Activated naive CD4-positive, alpha-beta T cell treated with Interleukin-2 at 50 U/mL for 16 hours (primary cell): ENCODE measurements at regions not wholly inside any gene's neighbourhood (a gene's known extent, or its start where the extent isn't known, plus 50 kb on each side); places are given as distances from the start of the nearest gene placed in this dataset.

Experiments used
- DNase-seq: peaks from one replicate; pipeline ENCODE4 v3.0.0-alpha.2; 2020

DNA sequence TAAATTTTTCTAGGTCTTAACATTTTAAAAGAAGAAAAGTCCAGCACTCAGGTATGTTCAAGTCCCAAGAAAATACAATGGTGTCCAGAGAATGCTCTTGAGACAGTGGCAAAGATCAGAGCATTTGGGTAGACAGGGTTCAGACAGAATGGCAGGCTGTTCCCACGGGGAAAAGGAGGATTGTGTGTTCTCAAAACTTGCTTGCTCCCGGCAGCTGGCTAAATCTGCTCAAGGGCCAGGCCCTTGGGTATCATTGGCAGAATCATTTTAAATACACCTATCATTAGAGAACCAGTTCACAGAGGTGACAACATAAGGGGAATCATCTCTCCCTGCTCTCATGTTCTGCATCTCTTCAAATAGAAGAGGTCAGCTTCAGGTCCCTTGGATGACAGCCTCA lies 456.3 kb downstream of the DTHD1 start:
- DNase-seq = no peak

- DNase-seq = no peak
Measured at GRCh38 chr4:36740796-36741310, 459.4 kb downstream of the DTHD1 start.

DNA sequence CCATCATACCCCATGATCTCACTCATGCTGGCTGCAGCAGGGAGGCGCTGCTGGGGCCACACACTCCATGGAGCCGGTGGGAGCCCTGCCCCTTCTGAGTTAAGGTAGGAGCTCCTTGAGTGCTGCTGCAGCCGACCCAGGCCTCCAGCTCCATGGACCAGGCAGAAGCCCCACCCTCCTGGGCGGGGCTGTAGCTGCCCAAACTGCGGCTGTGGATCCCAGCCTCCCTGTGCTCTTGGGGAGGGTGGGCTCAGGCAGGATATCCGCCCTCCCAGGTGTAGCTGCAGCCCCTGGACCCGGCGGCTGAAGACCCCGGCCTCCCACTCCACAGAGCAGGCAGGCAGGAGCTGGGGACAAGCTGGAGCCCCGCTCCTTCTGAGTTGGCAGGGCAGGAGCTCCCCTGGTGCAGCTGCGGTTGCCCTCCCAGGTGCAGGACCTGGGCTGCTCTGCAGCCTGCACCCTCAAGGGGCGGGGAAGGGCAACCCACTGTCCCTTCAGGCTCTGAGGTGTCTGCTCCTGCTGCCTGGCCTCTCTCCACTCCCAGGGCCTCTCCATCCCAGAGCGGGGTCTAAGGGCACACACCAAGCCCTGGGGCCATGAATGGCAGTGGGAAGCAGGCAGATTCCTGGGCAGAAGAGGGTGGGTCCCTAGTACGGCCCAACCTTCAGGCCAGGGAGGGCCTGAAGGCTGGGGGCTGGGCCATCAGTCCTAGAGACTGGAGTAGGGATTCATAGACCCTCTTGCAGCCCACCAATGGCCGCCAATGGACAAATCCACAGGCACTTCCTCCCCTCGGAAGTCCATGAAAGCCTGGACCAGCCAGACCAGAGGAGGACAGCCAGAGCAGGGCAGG lies 466.1 kb downstream of the DTHD1 start:
- no peak for DNase-seq

DNA sequence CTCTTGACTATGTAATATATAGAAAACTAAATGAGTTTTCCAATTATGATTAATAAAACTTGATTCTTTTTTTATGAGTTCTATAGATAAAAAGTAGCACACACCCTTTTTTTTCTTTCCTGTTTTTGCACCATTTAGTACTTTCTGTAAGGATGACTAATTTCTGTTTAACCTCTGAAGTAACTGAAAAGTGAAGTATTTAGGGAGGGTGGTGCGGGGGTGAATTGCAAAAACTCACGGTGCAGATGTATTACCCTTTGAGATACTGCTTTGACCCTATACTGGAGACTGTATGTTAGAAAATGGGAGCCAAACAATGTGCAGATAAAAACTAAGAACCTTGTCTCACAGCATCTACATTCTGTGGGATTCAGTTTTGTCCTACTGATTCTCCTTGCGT lies 471.6 kb downstream of the DTHD1 start:
- DNase-seq = no peak

DNA sequence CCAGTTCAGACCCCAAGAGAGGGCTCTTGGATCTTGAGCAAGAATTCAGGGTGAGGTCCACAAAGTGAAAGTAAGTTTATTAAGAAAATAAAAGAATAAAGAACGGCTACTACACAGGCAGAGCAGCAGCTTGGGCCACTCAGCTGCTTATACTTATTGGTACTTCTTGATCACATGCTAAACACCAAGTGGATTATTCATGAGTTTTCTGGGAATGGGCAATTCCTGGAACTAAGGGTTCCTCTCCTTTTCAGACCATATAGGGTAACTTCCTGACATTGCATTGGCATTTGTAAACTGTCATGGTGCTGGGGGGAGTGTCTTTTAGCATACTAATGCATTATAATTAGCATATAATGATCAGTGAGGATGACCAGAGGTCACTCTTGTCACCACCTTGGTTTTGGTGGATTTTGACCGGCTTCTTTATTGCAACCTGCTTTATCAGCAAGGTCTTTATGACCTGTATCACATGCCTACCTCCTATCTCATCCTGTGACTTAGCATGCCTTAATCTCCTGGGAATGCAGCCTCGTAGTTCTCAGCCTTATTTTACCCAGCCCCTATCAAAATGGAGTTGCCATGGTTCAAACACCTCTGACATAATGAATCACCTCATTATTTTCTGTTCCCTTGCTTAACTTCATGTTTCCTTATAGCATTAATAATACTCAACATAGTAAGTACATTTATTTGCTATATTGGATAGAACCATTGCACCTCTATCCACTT lies 476.3 kb downstream of the DTHD1 start:
- DNase-seq = no peak

DNA sequence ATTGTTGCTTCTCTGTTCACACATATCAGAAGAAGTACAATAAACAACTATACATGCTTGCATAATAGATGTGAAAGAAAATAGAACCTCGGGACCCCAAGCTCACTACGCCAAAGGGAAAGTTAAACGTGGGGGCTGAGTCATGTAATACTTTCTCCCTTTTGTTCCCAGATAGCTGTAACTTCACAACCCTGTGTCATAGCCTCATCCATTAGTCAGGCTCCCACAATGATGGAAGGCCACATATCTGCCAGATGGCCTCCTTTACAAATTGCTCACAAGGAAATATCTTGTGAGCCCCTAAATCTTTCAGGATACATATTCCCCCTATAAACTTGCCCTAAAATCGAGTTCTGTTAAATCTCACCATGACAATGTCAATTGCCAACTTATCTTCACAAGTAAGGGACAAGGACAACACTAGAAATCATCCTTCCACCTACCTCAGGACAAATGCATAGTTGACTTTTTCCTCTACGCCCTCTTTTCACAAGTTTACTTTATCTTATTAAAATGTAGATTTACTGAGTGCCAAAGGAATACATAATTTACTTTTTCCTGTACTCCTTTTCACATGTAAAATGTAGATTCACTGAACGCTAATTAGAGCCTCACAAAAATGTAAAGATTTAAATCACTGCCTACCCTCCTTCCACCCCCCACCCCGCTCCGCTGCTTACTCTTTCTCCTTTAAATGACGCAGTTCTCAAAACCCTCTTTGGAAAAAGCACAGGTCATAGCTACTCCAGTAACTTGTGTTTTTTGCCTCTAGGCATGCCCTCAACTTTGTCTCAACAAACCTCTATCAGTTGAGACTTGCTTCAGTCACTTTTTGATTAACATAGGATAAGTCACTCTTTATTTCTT lies 477.1 kb downstream of the DTHD1 start:
- no peak for DNase-seq

- DNase-seq = no peak
Measured at GRCh38 chr4:36761607-36762006, 480.2 kb downstream of the DTHD1 start.

DNA sequence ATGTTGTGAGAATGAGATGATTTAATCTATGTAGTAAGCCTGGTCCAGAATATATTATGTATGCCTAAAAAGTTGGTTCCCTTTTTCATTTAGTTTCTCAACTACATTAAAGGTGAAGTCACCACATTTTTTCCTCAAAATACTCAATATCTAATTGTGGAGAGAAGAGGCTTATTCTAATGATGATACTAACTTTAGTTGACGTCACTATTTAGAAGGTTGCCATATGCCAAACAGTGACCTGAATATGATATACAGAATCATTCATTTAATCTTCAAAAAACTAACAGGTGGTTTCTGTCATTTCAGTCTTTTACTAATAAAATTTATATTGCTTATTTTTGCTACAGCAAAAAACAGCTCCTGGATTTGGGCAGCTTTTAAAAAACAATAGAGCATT lies 480.7 kb upstream of the NWD2 start:
- DNase-seq = no peak

DNA sequence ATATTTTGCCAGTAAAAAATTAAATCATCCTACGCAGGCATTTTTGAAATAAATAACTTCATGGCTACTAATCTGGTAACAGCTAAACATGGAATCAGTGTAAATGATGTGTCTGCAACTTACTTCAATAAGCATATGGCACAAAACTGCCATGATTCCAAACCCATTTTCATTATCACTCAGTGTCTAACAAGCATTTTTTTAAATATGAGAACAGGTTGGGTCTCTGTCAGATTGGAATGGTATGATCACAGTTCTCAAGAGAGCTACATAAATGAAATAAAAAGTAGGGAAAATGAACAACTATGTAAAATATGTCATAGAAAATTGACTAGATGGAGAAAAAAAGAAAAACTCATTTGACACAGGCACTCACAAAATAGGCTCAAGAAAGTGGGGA lies 476.9 kb upstream of the NWD2 start:
- DNase-seq = no peak

DNA sequence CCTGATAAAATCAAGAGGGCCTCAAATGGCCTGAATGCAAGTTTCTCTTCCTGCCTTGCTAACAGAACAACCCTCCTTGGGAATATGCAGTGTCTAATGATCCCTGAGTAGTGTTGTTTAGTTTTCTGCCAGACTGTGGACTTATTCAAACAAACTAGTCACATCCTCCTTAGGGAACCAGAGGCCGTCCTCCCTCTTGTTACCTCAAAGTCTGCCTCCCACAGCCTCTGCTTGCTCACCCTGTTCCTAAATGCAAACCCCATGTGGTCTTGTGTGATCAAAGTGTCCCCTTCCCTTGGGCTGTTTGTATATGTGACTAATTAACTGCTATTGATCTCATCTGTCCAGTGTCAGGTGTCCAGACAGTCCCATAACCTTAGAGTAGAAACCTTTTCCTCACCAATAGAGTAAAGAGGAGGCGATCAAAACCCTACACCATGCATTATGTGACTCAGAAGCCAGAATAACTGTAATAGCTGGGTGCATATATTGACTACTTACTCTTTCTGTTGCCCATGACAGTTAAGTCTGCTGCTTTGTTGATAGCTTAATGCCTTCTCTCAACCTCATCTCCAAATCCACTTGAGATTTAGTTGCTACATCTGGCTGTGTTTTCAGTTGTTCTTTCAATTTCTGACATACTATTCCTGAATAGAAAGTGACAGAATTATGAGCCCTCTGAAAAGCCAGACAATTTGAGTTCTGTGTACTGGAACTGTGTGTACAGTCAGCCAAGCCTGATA lies 473.0 kb upstream of the NWD2 start:
- no peak for DNase-seq

DNA sequence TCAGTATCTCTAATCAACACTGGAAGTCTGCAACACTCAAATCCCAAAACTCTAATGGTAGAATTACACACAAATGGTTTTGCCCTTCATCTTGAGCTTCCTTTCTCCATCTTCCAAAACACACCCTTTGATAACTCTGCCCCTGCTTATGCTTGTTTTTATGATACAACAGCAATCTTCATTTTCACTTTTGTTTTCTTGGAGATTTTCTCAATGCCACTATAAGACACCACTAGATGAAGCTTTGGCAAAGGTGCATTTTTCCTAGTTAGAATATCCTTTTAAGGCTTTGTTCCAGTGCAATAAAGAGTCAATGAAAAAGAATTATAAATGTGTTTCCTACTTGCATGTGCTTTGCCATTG lies 472.4 kb upstream of the NWD2 start:
- no peak for DNase-seq

DNA sequence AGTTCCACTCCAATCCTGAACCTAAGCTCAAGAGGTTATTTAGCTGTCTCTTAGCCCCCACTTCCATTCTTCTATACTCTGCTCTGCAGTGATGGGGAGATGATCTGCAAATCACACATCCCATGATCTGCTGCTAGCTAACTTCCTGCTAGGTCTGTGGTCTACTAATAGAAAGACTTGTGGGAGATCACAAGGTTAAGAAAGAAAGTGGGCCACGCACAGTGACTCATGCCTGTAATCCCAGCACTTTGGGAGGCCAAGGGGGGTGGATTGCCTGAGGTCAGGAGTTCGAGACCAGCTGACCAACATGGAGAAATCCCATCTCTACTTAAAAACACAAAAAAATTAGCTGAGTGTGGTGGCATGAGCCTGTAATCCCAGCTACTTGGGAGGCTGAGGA lies 471.1 kb upstream of the NWD2 start:
- DNase-seq = no peak

- no peak for DNase-seq
Measured at GRCh38 chr4:36775544-36775943, 469.0 kb upstream of the NWD2 start.

- DNase-seq = no peak
Measured at GRCh38 chr4:36779601-36780000, 464.9 kb upstream of the NWD2 start.

DNA sequence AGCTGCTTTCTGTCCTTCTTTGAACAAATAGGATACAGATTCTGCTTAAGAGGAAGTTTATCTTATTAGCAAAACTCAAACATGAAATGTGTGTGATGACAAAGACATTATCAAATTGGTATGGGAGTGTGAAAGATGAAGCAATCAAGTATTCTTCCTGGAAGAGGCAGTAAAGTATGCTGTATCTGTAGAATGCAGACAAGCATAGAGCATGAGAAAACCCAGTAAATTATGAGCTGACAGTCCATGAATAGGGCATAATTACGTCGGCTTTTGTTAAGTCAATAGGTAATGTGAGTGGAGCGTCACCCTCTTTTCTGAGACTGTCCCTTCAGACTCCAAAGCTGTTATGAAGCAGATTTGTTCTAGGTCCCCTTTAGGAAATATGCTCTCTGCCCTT lies 458.6 kb upstream of the NWD2 start:
- DNase-seq = no peak

- no peak for DNase-seq
Measured at GRCh38 chr4:36786519-36786918, 458.0 kb upstream of the NWD2 start.

- no peak for DNase-seq
Measured at GRCh38 chr4:36794716-36795115, 449.8 kb upstream of the NWD2 start.

GRCh38 chr4:36812149-36812548 lies 432.4 kb upstream of the NWD2 start:
- no peak for DNase-seq

DNA sequence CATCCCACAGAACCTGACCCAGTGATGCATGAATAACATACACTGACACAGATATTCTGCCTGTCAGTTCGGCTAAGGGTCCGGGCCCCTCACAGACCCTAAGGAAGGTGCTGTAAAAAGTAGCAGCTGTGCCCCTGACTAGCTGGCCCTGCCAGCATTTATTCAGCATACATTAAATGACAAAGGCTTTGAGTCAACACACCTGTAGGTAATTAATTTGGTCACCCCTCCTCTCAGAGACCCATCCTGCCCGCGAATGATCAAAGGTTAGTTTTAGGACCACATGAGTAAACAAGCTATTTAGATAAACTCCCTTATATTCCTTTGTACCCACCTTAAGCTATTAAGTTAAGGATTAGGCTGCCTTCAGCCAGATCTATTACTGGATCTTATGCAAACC lies 429.0 kb upstream of the NWD2 start:
- DNase-seq = no peak

- DNase-seq = no peak
Measured at GRCh38 chr4:36823199-36823967, 421.2 kb upstream of the NWD2 start.

GRCh38 chr4:36824682-36825081 lies 419.9 kb upstream of the NWD2 start:
- no peak for DNase-seq

DNA sequence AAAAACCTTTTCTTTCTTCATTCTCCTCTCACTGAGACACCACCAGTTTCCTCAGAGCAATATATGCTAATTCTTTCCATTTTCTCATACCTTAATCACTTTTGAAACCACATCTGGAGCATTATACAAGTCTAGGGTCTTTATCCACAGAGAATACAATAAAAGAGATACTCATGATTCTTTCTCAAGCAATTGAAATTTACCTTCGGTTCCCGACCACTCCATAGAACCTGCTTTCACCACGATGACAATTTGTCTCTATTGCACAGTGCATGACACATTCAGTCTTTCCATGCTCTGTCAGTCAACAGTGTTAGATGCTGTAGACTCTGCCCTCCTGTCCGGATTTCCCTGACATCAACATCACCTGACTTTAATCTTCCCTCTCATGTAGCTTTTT lies 409.3 kb upstream of the NWD2 start:
- no peak for DNase-seq
